A549 (cell line): ENCODE measurements at regions not wholly inside any gene's neighbourhood (a gene's known extent, or its start where the extent isn't known, plus 50 kb on each side); places are given as distances from the start of the nearest gene placed in this dataset.

Experiments used
- ATAC-seq, 2 experiments: fragments of 200-7000 bp in 1 of 2; fragments of >200 bp in 1 of 2; cut with Nextera tagmentation in 1 of 2; cut with Tn5 transposase in 1 of 2; 3 replicates each; pipeline versions ENCODE4 v1.8.0 to v1.9.1; 2018 to 2020; ENCODE audit warnings: mild to moderate bottlenecking in 1 of 2, moderate library complexity in 1 of 2
- CTCF ChIA-PET: fragments of 300-600 bp; sonication (Branson Sonifier 250); formaldehyde crosslinking; extraction: SDS; loops from one replicate; lab custom pipeline; 2021; ENCODE audit warnings: antibody characterized with exemption, inconsistent platforms; lab: Yijun Ruan, JAX
- POLR2A ChIA-PET: fragments of 350-600 bp; formaldehyde crosslinking; extraction: SDS; loops from one replicate; lab custom pipeline; 2021; ENCODE audit warnings: antibody characterized with exemption, inconsistent platforms; lab: Yijun Ruan, JAX
- DNase-seq, 2 experiments: peaks; one replicate each; pipeline versions ENCODE4 v3.0.0 to v3.0.0-alpha.2; 2011 to 2016; ENCODE audit warnings: low read depth in 1 of 2, low spot score in 1 of 2
- FAIRE-seq: peaks from 2 replicates; lab custom pipeline; 2011; peaks lifted over from hg19 to GRCh38; lab: Jason Lieb, UNC
- H3K27ac ChIP-seq, 2 experiments: fragments of >200 bp; sonication (Bioruptor Twin); formaldehyde crosslinking; 3 replicates each; pipeline ENCODE4 v1.5.1; 2016 to 2017
- H3K4me1 ChIP-seq: fragments of >200 bp; sonication (Bioruptor Twin); formaldehyde crosslinking; 3 replicates; pipeline ENCODE4 v1.6.1; 2016
- H3K4me2 ChIP-seq: fragments of >200 bp; sonication (Bioruptor Twin); formaldehyde crosslinking; 3 replicates; pipeline ENCODE4 v1.6.1; 2016
- H3K4me3 ChIP-seq: fragments of >200 bp; sonication (Bioruptor Twin); formaldehyde crosslinking; 3 replicates; pipeline ENCODE4 v1.5.1; 2016
- H3K9me3 ChIP-seq: fragments of >200 bp; sonication (Bioruptor Twin); formaldehyde crosslinking; 3 replicates; pipeline ENCODE4 v1.6.1; 2016
- ATOH8 ChIP-seq: fragments of 250-450 bp; sonication (Bioruptor Pico); IDR thresholded peaks from 2 replicates; pipeline ENCODE4 v1.5.0; 2020; ENCODE audit warnings: low read depth, mild to moderate bottlenecking, moderate library complexity
- BCL3 ChIP-seq: fragments of >200 bp; sonication (Bioruptor Twin); formaldehyde crosslinking; IDR thresholded peaks from 3 replicates; pipeline ENCODE4 v1.6.1; 2016
- BHLHE40 ChIP-seq: IDR thresholded peaks from 2 replicates; pipeline ENCODE4 v1.6.1; 2012; ENCODE audit warnings: low read depth, low read length, inconsistent platforms
- CBX2 ChIP-seq: fragments of 200-600 bp; sonication (generic); IDR thresholded peaks from 2 replicates; pipeline ENCODE4 v1.6.1; 2016; ENCODE audit warnings: low read depth, mild to moderate bottlenecking, borderline replicate concordance
- CBX8 ChIP-seq: fragments of 200-600 bp; sonication (generic); IDR thresholded peaks from 2 replicates; pipeline ENCODE4 v1.6.1; 2016
- CHD2 ChIP-seq: fragments of 150-350 bp; IDR thresholded peaks from 2 replicates; pipeline ENCODE4 v1.6.1; 2014; ENCODE audit warnings: low read length; ENCODE audit not compliant: partially characterized antibody
- CTCF ChIP-seq: fragments of >200 bp; sonication (Bioruptor Twin); formaldehyde crosslinking; IDR thresholded peaks from 3 replicates; pipeline ENCODE4 v1.5.1; 2016
- E2F6 ChIP-seq: IDR thresholded peaks from 2 replicates; pipeline ENCODE4 v1.6.1; 2012; ENCODE audit warnings: low read depth, borderline replicate concordance
- EHF ChIP-seq: fragments of 250-450 bp; sonication (Bioruptor Pico); IDR thresholded peaks from 2 replicates; pipeline ENCODE4 v1.5.0; 2020; ENCODE audit warnings: mild to moderate bottlenecking
- FOXS1 ChIP-seq: fragments of 250-450 bp; sonication (Bioruptor Pico); IDR thresholded peaks from 2 replicates; pipeline ENCODE4 v1.5.0; 2020; ENCODE audit warnings: mild to moderate bottlenecking, moderate library complexity
- GATA3 ChIP-seq: IDR thresholded peaks from 2 replicates; pipeline ENCODE4 v1.6.1; 2012; ENCODE audit warnings: borderline replicate concordance
- HEYL ChIP-seq: fragments of 250-450 bp; sonication (Bioruptor Pico); IDR thresholded peaks from 2 replicates; pipeline ENCODE4 v1.8.0; 2021; ENCODE audit warnings: mild to moderate bottlenecking, moderate library complexity
- HOXA7 ChIP-seq: fragments of 250-450 bp; sonication (Bioruptor Pico); IDR thresholded peaks from 2 replicates; pipeline ENCODE4 v1.5.0; 2020; ENCODE audit warnings: mild to moderate bottlenecking, moderate library complexity
- HOXB13 ChIP-seq: fragments of 250-450 bp; sonication (Bioruptor Pico); IDR thresholded peaks from 2 replicates; pipeline ENCODE4 v1.5.0; 2020; ENCODE audit warnings: low read depth, mild to moderate bottlenecking, moderate library complexity
- HOXB5 ChIP-seq: fragments of 250-450 bp; sonication (Bioruptor Pico); IDR thresholded peaks from 2 replicates; pipeline ENCODE4 v1.5.0; 2020; ENCODE audit warnings: mild to moderate bottlenecking, moderate library complexity
- JUNB ChIP-seq: fragments of >200 bp; sonication (Bioruptor Twin); formaldehyde crosslinking; IDR thresholded peaks from 2 replicates; pipeline ENCODE4 v1.6.1; 2016
- KDM1A ChIP-seq: fragments of 200-600 bp; sonication (generic); IDR thresholded peaks from 2 replicates; pipeline ENCODE4 v1.6.1; 2016; ENCODE audit warnings: low read depth, mild to moderate bottlenecking
- MAFK ChIP-seq: fragments of 450-650 bp; IDR thresholded peaks from 2 replicates; pipeline ENCODE4 v1.6.1; 2014; ENCODE audit not compliant: partially characterized antibody
- MAZ ChIP-seq: fragments of 150-350 bp; IDR thresholded peaks from 2 replicates; pipeline ENCODE4 v1.6.1; 2014; ENCODE audit warnings: antibody characterized with exemption, low read depth, low read length, borderline replicate concordance
- NR3C1 ChIP-seq: fragments of >200 bp; sonication (Bioruptor Twin); formaldehyde crosslinking; IDR thresholded peaks from 3 replicates; pipeline ENCODE4 v1.6.1; 2017
- POLR2A ChIP-seq: IDR thresholded peaks from 2 replicates; pipeline ENCODE4 v1.6.1; 2012; ENCODE audit warnings: mild to moderate bottlenecking, low read length
- REST ChIP-seq: fragments of 200-600 bp; sonication (generic); IDR thresholded peaks from 2 replicates; pipeline ENCODE4 v1.6.1; 2016; ENCODE audit warnings: antibody characterized with exemption, mild to moderate bottlenecking, moderate library complexity
- RNF2 ChIP-seq: fragments of 200-600 bp; sonication (generic); IDR thresholded peaks from 2 replicates; pipeline ENCODE4 v1.6.1; 2016; ENCODE audit warnings: low read depth, mild to moderate bottlenecking, antibody characterized with exemption, moderate library complexity, borderline replicate concordance
- SREBF2 ChIP-seq: fragments of 450-650 bp; IDR thresholded peaks from 2 replicates; pipeline ENCODE4 v1.6.1; 2014; ENCODE audit warnings: mild to moderate bottlenecking, moderate library complexity
- TFCP2L1 ChIP-seq: fragments of 250-450 bp; sonication (Bioruptor Pico); IDR thresholded peaks from 2 replicates; pipeline ENCODE4 v1.5.0; 2021; ENCODE audit warnings: mild to moderate bottlenecking
- TP53 ChIP-seq: fragments of 250-450 bp; sonication (Bioruptor Pico); IDR thresholded peaks from 2 replicates; pipeline ENCODE4 v1.5.0; 2021; ENCODE audit warnings: mild to moderate bottlenecking, moderate library complexity
- ZC3H11A ChIP-seq: fragments of 450-650 bp; IDR thresholded peaks from 2 replicates; pipeline ENCODE4 v1.6.1; 2014; ENCODE audit warnings: antibody characterized with exemption, mild to moderate bottlenecking
- ZNF302 ChIP-seq: fragments of 250-450 bp; sonication (Bioruptor Pico); IDR thresholded peaks from 2 replicates; pipeline ENCODE4 v1.9.0; 2021; ENCODE audit warnings: inconsistent platforms, mild to moderate bottlenecking, moderate library complexity
- ZSCAN20 ChIP-seq: fragments of 250-450 bp; sonication (Bioruptor Pico); IDR thresholded peaks from 2 replicates; pipeline ENCODE4 v1.8.0; 2022; ENCODE audit warnings: mild to moderate bottlenecking, moderate library complexity
- WGBS: methylation state at CpG from one replicate; pipeline ENCODE4 v1.1.6; 2017; ENCODE audit errors: missing lambda C conversion rate; 5-methylcytosine and 5-hydroxymethylcytosine counted together

- TF ChIP-seq ZC3H11A = no peak
These were observed 210.7 kb upstream of the SLC10A2 start (continued) for GRCh38 chr13:103276775-103277498.

GRCh38 chr13:103275722-103276121, 209.5 kb upstream of the SLC10A2 start:
- no peak for ATAC-seq
- H3K4me3 ChIP-seq = no peak overlapping the region
- CTCF ChIA-PET = no interaction called here
- DNase-seq = no peak
- no peak for TF ChIP-seq CBX8
- no peak for TF ChIP-seq CTCF
- no peak for TF ChIP-seq NR3C1
- no peak for TF ChIP-seq HOXB13 (CRISPR knock-in tag)
- no peak for TF ChIP-seq E2F6
- TF ChIP-seq TP53 (CRISPR knock-in tag) = no peak
- no peak for TF ChIP-seq ZC3H11A
- TF ChIP-seq MAZ = no peak
- TF ChIP-seq BCL3 = no peak
- no peak for TF ChIP-seq KDM1A
- TF ChIP-seq RNF2 = no peak
- no peak for TF ChIP-seq JUNB
- no peak for TF ChIP-seq CHD2
- TF ChIP-seq ZNF302 (CRISPR knock-in tag) = no peak
- no peak for TF ChIP-seq REST
- no peak overlapping the region for H3K4me2 ChIP-seq
- H3K27ac ChIP-seq = no peak overlapping the region
- H3K4me1 ChIP-seq = no peaks in the 10 kb centered on the region
- no peaks in the 10 kb centered on the region for H3K9me3 ChIP-seq
- no peak for FAIRE-seq
- 42% methylated on average over 4 of the region's 4 CpGs for whole genome bisulfite sequencing
- POLR2A ChIA-PET = no interaction called here

- Histone ChIP-seq H3K4me2 (no peak overlapping the region), H3K4me3 (no peak overlapping the region), H3K27ac (no peak overlapping the region), H3K9me3 (no peaks in the 10 kb centered on the region), H3K4me1 (no peaks in the 10 kb centered on the region)
- ATAC-seq = no peak
- ChIA-PET POLR2A (no interaction called here), CTCF (no interaction called here)
- no peak for DNase-seq
- FAIRE-seq = no peak
- 11% methylated on average over 2 of the region's 2 CpGs for WGBS
- no peak for TF ChIP-seq SREBF2
- TF ChIP-seq CBX2 = no peak
- TF ChIP-seq HOXB5 (CRISPR knock-in tag) = no peak
- TF ChIP-seq GATA3 = no peak
- no peak for TF ChIP-seq FOXS1 (CRISPR knock-in tag)
- no peak for TF ChIP-seq BCL3
- no peak for TF ChIP-seq EHF (CRISPR knock-in tag)
- no peak for TF ChIP-seq MAFK
- TF ChIP-seq TFCP2L1 (CRISPR knock-in tag) = no peak
- TF ChIP-seq POLR2A = no peak
- TF ChIP-seq ATOH8 (CRISPR knock-in tag) = no peak
- TF ChIP-seq ZSCAN20 = no peak
- TF ChIP-seq ZC3H11A = no peak
- TF ChIP-seq HEYL (CRISPR knock-in tag) = no peak
- TF ChIP-seq BHLHE40 = no peak
- no peak for TF ChIP-seq HOXA7 (CRISPR knock-in tag)
These were observed 208.9 kb upstream of the SLC10A2 start for GRCh38 chr13:103275081-103275480.
